ENCODE measurements at regions not wholly inside any gene's neighbourhood (a gene's known extent, or its start where the extent isn't known, plus 50 kb on each side); places are given as distances from the start of the nearest gene placed in this dataset.

DNA sequence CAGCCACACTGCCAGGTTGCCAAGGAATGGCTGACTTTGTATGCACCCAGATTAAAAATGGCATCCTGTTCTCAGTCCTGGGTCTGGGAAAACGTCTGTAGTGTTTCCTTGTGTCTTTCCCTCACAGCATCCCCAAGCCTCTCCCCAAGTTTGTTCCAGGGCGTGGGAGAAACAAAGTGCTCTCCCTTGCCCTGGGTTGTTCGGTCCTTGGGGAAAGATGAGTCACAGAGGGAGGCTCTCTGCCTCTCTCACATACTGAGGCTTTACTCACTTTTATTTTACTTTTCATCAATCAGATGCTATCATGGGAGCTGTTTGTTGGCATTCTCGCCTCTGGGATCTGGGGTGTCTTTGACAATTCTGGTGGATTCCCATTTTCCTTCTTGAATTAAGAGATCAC, 492.3 kb downstream of the XIRP2 start:
- TF ChIP-seq JUND (IDR thresholded peaks at IDR 0.05; ENCODE audit: low read depth): no peak
- in situ Hi-C loops (cut with HindIII; ENCODE audit: low pct_unique_long_range_greater_than_20kb, low sequenced_read_pairs): no loop called here

GRCh38 chr2:167380094-167380493, 491.8 kb downstream of the XIRP2 start:
- in situ Hi-C loops (cut with HindIII; ENCODE audit: low pct_unique_long_range_greater_than_20kb, low sequenced_read_pairs): no loop called here
- no peak for TF ChIP-seq JUND (IDR thresholded peaks at IDR 0.05; ENCODE audit: low read depth)
- no peak for DNase-seq (ENCODE audit: low read depth in 1 of 2, low spot score in 1 of 2)

More for the DNA sequence above, 492.3 kb downstream of the XIRP2 start:
- no peak for DNase-seq (ENCODE audit: low read depth in 1 of 2, low spot score in 1 of 2)

- DNase-seq (ENCODE audit: low read depth in 1 of 2, low spot score in 1 of 2): no peak
- in situ Hi-C loops (cut with HindIII; ENCODE audit: low pct_unique_long_range_greater_than_20kb, low sequenced_read_pairs): no loop called here
- no peak for TF ChIP-seq JUND (IDR thresholded peaks at IDR 0.05; ENCODE audit: low read depth)
Measured at GRCh38 chr2:167369083-167369482, 480.8 kb downstream of the XIRP2 start.

- no peak for TF ChIP-seq JUND (IDR thresholded peaks at IDR 0.05; ENCODE audit: low read depth)
- no peak for DNase-seq (ENCODE audit: low read depth in 1 of 2, low spot score in 1 of 2)
- in situ Hi-C loops (cut with HindIII; ENCODE audit: low pct_unique_long_range_greater_than_20kb, low sequenced_read_pairs): no loop called here
Measured at GRCh38 chr2:167368371-167368770, 480.1 kb downstream of the XIRP2 start.

GRCh38 chr2:167365216-167365615, 476.9 kb downstream of the XIRP2 start:
- no peak for DNase-seq (ENCODE audit: low read depth in 1 of 2, low spot score in 1 of 2)
- TF ChIP-seq JUND (IDR thresholded peaks at IDR 0.05; ENCODE audit: low read depth): no peak
- in situ Hi-C loops (cut with HindIII; ENCODE audit: low pct_unique_long_range_greater_than_20kb, low sequenced_read_pairs): no loop called here

- TF ChIP-seq JUND (IDR thresholded peaks at IDR 0.05; ENCODE audit: low read depth): no peak
Measured at GRCh38 chr2:167361426-167361825, 473.1 kb downstream of the XIRP2 start.

GRCh38 chr2:167355821-167356220, 467.5 kb downstream of the XIRP2 start:
- no peak for TF ChIP-seq JUND (IDR thresholded peaks at IDR 0.05; ENCODE audit: low read depth)
- no peak for DNase-seq (ENCODE audit: low read depth in 1 of 2, low spot score in 1 of 2)
- in situ Hi-C loops (cut with HindIII; ENCODE audit: low pct_unique_long_range_greater_than_20kb, low sequenced_read_pairs): no loop called here

More at GRCh38 chr2:167361426-167361825, 473.1 kb downstream of the XIRP2 start:
- in situ Hi-C loops (cut with HindIII; ENCODE audit: low pct_unique_long_range_greater_than_20kb, low sequenced_read_pairs): no loop called here
- DNase-seq (ENCODE audit: low read depth in 1 of 2, low spot score in 1 of 2): no peak

GRCh38 chr2:167353605-167354280, 465.5 kb downstream of the XIRP2 start:
- in situ Hi-C loops (cut with HindIII; ENCODE audit: low pct_unique_long_range_greater_than_20kb, low sequenced_read_pairs): no loop called here
- no peak for TF ChIP-seq JUND (IDR thresholded peaks at IDR 0.05; ENCODE audit: low read depth)
- DNase-seq (ENCODE audit: low read depth in 1 of 2, low spot score in 1 of 2): no peak

GRCh38 chr2:167345559-167345958, 457.3 kb downstream of the XIRP2 start:
- DNase-seq (ENCODE audit: low read depth in 1 of 2, low spot score in 1 of 2): no peak
- in situ Hi-C loops (cut with HindIII; ENCODE audit: low pct_unique_long_range_greater_than_20kb, low sequenced_read_pairs): no loop called here
- no peak for TF ChIP-seq JUND (IDR thresholded peaks at IDR 0.05; ENCODE audit: low read depth)

GRCh38 chr2:167342769-167343168, 454.5 kb downstream of the XIRP2 start:
- in situ Hi-C loops (cut with HindIII; ENCODE audit: low pct_unique_long_range_greater_than_20kb, low sequenced_read_pairs): no loop called here
- peak in 1 of 2 experiments; percentile 10 for DNase-seq (ENCODE audit: low read depth in 1 of 2, low spot score in 1 of 2)
- TF ChIP-seq JUND (IDR thresholded peaks at IDR 0.05; ENCODE audit: low read depth): no peak

DNA sequence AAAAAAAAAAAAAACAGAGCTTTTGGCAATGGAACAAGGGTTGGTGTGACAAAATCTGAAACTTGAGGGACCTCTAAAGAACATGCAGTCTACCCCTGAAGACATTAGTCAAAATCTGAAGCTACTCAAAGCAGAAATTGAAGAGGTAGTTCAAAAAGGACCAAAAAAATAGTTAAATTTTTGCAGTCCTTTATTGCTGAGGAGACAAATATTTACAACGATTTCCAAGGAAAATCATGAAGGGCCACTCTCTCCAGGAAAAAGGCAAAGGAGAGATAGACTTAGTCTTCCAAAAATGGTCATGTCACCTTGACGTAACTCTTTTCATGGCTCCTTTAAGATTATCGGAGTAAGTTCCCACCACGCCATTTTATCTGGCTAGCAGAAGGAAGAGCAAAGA, 452.0 kb downstream of the XIRP2 start:
- no peak for DNase-seq (ENCODE audit: low read depth in 1 of 2, low spot score in 1 of 2)
- in situ Hi-C loops (cut with HindIII; ENCODE audit: low pct_unique_long_range_greater_than_20kb, low sequenced_read_pairs): no loop called here
- no peak for TF ChIP-seq JUND (IDR thresholded peaks at IDR 0.05; ENCODE audit: low read depth)

DNA sequence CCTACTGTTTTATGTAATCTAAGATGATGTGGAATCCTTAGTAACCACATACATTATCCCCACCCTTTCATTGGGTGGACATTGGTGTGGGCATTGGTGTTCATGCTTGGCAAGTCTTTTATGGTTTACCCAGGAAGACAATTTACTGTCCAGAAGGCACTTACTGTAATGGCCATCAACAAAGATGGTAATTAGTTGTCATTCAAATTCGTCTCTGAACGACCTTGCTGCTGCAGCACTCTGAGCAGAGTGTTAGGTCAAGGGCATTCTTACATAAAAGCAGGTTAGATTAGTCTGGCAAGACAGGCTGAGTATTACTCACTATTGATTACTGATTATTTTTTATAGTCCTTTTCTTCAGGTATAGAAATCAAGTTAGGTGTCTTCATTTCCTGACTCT, 447.9 kb downstream of the XIRP2 start:
- TF ChIP-seq JUND (IDR thresholded peaks at IDR 0.05; ENCODE audit: low read depth): no peak
- no peak for DNase-seq (ENCODE audit: low read depth in 1 of 2, low spot score in 1 of 2)
- in situ Hi-C loops (cut with HindIII; ENCODE audit: low pct_unique_long_range_greater_than_20kb, low sequenced_read_pairs): no loop called here

- no peak for TF ChIP-seq JUND (IDR thresholded peaks at IDR 0.05; ENCODE audit: low read depth)
- DNase-seq (ENCODE audit: low read depth in 1 of 2, low spot score in 1 of 2): no peak
- in situ Hi-C loops (cut with HindIII; ENCODE audit: low pct_unique_long_range_greater_than_20kb, low sequenced_read_pairs): no loop called here
Measured at GRCh38 chr2:167335541-167335992, 447.3 kb downstream of the XIRP2 start.
